Activated T-cell treated with anti-CD3 and anti-CD28 coated beads for 48 hours (primary cell): ENCODE measurements at regions not wholly inside any gene's neighbourhood (a gene's known extent, or its start where the extent isn't known, plus 50 kb on each side); places are given as distances from the start of the nearest gene placed in this dataset.

Source experiments
- DNase-seq: peaks from one replicate; pipeline ENCODE4 v3.0.0-alpha.2; 2020; ENCODE audit warnings: low read depth

GRCh38 chr18:1954583-1955312 lies 616.6 kb downstream of the METTL4 start:
- no peak for DNase-seq

DNA sequence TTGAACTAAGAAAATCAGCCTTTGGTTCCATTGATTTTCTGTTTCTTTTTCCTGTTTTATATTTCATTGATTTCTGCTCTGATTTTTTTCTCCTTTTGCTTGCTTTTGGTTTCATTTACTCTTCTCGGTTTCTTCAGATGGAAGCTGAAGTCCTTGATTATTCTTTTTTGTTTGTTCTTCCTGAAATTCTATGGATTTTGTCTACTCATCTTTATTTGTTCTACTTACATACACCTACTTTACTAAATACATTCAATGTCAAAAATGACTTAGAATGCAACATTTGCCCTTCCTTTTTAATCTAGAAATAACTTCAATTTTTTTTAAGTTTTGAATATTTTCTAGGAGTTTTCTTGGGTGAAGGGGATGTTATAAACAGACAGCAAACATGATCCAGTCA lies 612.5 kb downstream of the METTL4 start:
- no peak for DNase-seq

GRCh38 chr18:1965016-1965415 lies 606.3 kb downstream of the METTL4 start:
- DNase-seq, result no peak

- no peak for DNase-seq
Measured at GRCh38 chr18:1965541-1965940, 605.8 kb downstream of the METTL4 start.

DNA sequence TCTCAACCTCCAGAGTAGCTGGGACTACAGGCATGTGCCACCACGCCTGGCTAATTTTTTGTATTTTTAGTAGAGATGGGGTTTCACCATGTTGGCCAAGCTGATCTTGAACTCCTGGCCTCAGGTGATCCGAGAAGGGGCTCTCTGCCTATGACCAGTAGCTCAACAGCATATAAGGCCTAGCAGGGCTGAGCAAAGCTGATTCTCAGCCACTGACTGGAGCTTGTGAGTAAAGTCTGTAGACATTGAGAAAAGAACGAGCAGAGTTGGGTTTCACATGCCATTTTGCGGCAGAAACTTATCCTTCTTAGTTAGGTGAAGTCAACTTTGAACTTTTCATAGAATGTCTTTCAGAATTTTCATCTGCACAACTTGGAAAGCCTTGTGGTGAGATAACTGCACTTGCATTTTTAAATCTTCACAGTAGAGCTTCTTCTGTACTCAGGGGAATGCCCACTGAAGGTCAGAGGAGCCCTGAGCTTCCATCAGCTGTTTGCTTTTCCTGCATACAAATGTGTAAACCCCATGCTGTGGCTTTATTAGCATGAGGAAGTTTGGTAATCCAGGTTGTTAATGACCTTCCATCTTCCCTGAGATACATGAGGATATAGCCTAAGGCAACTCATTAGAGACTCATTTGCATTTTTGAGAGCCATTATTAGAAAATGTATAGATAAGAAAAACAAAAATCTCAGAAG lies 602.4 kb downstream of the METTL4 start:
- no peak for DNase-seq

DNA sequence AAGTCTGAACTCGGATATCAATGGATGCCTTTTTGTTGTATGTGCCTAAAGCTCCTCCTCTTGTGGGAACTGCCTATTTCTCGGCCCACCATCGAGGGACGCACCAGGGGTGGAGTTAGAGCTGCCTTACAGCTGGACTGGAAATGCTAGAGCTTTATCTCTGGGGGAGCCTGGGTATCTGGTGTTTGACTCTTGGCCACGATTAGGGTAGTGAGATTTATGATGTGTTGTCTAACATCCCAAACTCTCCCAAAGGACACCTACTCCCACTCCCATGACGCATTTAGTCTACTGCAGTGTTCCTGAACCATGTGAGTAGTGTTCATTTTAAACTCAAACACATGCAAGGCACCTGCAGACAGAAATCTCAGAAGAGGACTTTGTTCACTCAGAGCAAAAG lies 594.8 kb downstream of the METTL4 start:
- no peak for DNase-seq

GRCh38 chr18:1982056-1982455 lies 589.2 kb downstream of the METTL4 start:
- no peak for DNase-seq

GRCh38 chr18:1983746-1984515 lies 587.4 kb downstream of the METTL4 start:
- DNase-seq, result no peak

- no peak for DNase-seq
Measured at GRCh38 chr18:1993866-1994265, 577.4 kb downstream of the METTL4 start.

GRCh38 chr18:1994471-1994870 lies 576.8 kb downstream of the METTL4 start:
- DNase-seq, result no peak

GRCh38 chr18:1995041-1995612 lies 576.2 kb downstream of the METTL4 start:
- no peak for DNase-seq

DNA sequence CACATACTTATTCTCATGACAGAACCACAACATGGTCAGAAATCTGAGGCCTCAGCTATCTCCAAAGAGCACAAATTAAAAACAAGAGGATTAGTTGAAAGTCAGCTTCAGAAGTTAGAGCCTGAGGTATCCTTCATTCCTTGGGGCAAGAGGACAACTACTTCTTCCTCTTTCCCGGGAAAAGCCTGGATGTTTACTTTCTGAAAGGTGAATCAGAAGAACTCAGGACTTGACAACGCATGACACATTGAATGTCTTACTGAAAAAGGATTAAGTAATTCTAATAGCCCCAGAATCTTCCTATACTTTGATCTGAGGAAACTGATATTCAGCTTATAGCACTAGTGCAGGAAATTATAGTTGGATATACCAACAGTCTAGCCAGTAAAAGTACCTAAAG lies 573.2 kb downstream of the METTL4 start:
- no peak for DNase-seq

GRCh38 chr18:1999387-1999786 lies 571.9 kb downstream of the METTL4 start:
- no peak for DNase-seq

- no peak for DNase-seq
Measured at GRCh38 chr18:2002151-2002550, 569.2 kb downstream of the METTL4 start.

DNA sequence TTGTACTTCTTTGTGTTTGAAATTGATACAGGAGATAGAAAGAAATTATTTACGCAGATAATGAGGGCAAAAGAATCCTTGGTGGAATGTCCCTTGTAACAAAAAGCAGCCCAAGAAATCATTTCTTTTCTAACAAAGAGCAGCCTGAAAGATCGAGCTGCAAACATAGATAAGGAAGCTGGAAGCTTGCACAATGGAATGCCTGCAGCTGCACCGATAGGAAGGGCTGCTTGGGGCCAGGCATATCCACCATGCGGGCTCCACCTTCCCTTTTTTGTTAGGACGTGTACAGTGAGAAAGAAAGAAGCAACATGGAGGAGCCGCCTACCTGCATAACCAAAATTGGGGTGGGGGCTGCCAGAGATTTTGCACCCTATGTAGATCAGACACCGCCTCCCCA lies 568.7 kb downstream of the METTL4 start:
- no peak for DNase-seq

DNA sequence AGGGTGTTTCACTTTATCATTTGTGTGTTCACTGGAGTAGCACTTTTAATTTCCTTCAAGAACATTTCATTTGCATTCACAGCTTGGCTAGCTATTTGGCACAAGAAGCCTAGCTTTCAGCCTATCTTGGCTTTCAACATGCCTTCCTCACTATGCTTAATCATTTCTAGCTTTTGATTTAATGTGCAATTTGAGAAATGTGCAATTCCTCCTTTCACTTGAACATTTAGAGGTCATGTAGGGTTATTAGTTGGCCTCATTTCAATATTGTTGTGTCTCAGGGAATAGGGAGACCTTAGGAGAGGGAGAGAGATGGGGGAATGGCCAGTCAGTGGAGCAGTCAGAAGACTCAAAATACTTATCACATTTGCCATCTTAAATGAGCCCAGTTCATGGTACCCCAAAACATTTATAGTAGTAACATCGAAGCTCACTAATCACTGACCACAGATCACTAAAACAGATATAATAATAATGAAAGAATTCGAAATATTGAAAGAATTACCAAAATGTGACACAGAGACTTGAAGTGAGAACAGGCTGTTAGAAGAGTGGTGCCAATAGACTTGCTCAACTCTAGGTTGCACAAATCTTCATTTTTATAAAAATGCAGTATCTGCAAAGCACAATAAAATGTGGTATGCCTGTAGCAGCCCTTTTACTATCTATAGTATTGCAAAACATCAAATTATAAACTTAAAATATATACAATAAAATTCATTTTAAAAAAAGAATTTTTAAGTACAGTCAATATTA lies 561.2 kb downstream of the METTL4 start:
- DNase-seq, result no peak

GRCh38 chr18:2027016-2027415 lies 544.3 kb downstream of the METTL4 start:
- DNase-seq, result no peak

GRCh38 chr18:2027756-2028155 lies 543.5 kb downstream of the METTL4 start:
- no peak for DNase-seq

DNA sequence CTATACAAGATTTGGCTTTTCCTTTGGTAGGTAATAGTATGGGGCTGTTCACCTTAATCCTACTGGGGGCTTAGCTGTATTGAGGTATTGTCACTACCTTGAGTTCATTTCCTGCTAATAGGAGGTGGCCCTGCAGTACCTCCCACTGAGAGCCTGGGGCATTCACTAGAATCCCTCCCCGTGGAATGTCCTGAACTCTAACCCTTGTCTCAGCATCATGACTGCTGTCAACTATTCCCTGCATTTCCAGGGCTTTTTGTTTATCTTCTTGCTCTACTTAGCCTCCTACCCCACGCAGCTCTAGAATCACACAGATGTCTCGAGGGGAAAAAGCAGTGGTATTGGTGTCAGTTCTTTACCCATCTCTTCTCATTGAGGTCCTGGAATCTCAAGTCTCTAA lies 542.3 kb downstream of the METTL4 start:
- DNase-seq, result no peak

DNA sequence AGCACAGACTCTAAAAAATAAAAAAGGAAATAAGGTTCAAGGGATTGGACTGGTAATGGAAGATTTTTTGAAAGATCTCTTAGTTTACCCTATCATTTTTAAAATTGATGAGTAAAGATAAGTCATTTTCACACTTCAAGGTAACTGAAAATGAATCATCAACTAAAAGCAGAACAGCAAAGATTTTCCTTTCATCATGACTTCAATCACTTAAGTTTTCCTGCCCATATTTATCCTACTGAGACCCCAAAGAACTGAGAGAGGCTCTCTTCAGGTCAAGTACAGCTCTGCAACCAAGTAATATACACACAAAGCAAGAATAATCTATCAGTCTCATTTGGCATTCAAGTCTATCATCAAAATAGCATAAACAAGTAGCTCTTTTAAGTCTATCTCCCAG lies 540.7 kb downstream of the METTL4 start:
- DNase-seq, result no peak

- no peak for DNase-seq
Measured at GRCh38 chr18:2032036-2032435, 539.3 kb downstream of the METTL4 start.

- DNase-seq, result no peak
Measured at GRCh38 chr18:2035056-2035455, 536.2 kb downstream of the METTL4 start.
